Spleen (tissue), 11 donors: ENCODE measurements at regions not wholly inside any gene's neighbourhood (a gene's known extent, or its start where the extent isn't known, plus 50 kb on each side); places are given as distances from the start of the nearest gene placed in this dataset.

ENCODE experiments used
- DNase-seq: peaks from one replicate; pipeline ENCODE4 v3.0.0-alpha.2; 2020
- H3K27ac ChIP-seq, 8 donors: fragments of 200-600 bp; sonication (generic) in 7 of 8; 1 replicate in 4 of 8; 2 replicates in 4 of 8; pipeline versions ENCODE4 v1.5.0 to v1.8.0; 2016 to 2021; ENCODE audit warnings: inconsistent platforms in 4 of 8, mild to moderate bottlenecking in 4 of 8, moderate library complexity in 1 of 8
- H3K27me3 ChIP-seq, 7 donors: fragments of 200-600 bp; sonication (generic) in 6 of 7; replicated peaks in 1 of 7; 1 replicate in 4 of 7; 2 replicates in 3 of 7; pipeline versions ENCODE4 v1.5.0 to v1.8.0; 2016 to 2021; ENCODE audit warnings: inconsistent platforms in 3 of 7, mild to moderate bottlenecking in 1 of 7
- H3K36me3 ChIP-seq, 6 donors: fragments of 200-600 bp; sonication (generic) in 5 of 6; 1 replicate in 4 of 6; 2 replicates in 2 of 6; pipeline versions ENCODE4 v1.5.0 to v1.8.0; 2016 to 2021; ENCODE audit warnings: inconsistent platforms in 2 of 6
- H3K4me1 ChIP-seq, 6 donors: fragments of 200-600 bp; sonication (generic) in 5 of 6; 1 replicate in 3 of 6; 2 replicates in 3 of 6; pipeline versions ENCODE4 v1.5.0 to v1.8.0; 2016 to 2021; ENCODE audit warnings: inconsistent platforms in 3 of 6
- H3K4me3 ChIP-seq, 8 donors: fragments of 200-600 bp; sonication (generic) in 7 of 8; 1 replicate in 4 of 8; 2 replicates in 4 of 8; pipeline versions ENCODE4 v1.5.0 to v1.8.0; 2016 to 2021; ENCODE audit warnings: inconsistent platforms in 4 of 8, mild to moderate bottlenecking in 4 of 8, moderate library complexity in 2 of 8
- H3K9me3 ChIP-seq, 8 donors: fragments of 200-600 bp; sonication (generic) in 7 of 8; 1 replicate in 4 of 8; 2 replicates in 4 of 8; pipeline versions ENCODE4 v1.5.0 to v1.8.0; 2016 to 2021; ENCODE audit warnings: inconsistent platforms in 4 of 8
- POLR2A ChIP-seq, 3 donors: fragments of 450-650 bp; IDR thresholded peaks; one replicate each; pipeline ENCODE4 v1.5.1; 2017; ENCODE audit warnings: antibody characterized with exemption in 3 of 3, mild to moderate bottlenecking in 1 of 3
- POLR2AphosphoS5 ChIP-seq, 3 donors: sonication (generic); formaldehyde crosslinking; IDR thresholded peaks; one replicate each; pipeline ENCODE4 v1.5.1; 2017; ENCODE audit warnings: antibody characterized with exemption in 3 of 3
- WGBS, 5 donors: extraction: QIAGEN DNeasy Blood & Tissue Kit in 3 of 5; methylation state at CpG; one replicate each; pipeline versions ENCODE4 v1.1.5 to v1.1.7; 2013 to 2018; 5-methylcytosine and 5-hydroxymethylcytosine counted together
- intact Hi-C: fragments of 100-400 bp; cut with DNase I; formaldehyde crosslinking; loops from one replicate; pipeline ENCODE4 v1.15.0; 2023; ENCODE audit warnings: low total_unique reads
- TF ChIP-seq, protein P1 (sequence below), 11 experiments: fragments of 200-600 bp in 7 of 11; fragments of 450-650 bp in 4 of 11; sonication (generic) in 4 of 11; IDR thresholded peaks in 8 of 11; conservative IDR thresholded peaks in 3 of 11; 1 replicate in 7 of 11; 2 replicates in 4 of 11; pipeline versions ENCODE4 v1.4.0 to v1.8.0; 2016 to 2021; ENCODE audit warnings: antibody characterized with exemption in 11 of 11, inconsistent platforms in 4 of 11, mild to moderate bottlenecking in 1 of 11
- donor health status: healthy with polysubstance abuse.
- donor health status: DM: no; HTN: no; CAD: no; lungs with moderate emphysema.
- donor health status: DM: no; HTN: no; CAD: no.
- donor health status: Bipolar disorder and iron deficiency.
- donor health status: healthy.
- donor health status: DM: no; HTN: no; CAD: no.
- donor health status: DM: yes; HTN: yes; CAD: no.

DNA sequence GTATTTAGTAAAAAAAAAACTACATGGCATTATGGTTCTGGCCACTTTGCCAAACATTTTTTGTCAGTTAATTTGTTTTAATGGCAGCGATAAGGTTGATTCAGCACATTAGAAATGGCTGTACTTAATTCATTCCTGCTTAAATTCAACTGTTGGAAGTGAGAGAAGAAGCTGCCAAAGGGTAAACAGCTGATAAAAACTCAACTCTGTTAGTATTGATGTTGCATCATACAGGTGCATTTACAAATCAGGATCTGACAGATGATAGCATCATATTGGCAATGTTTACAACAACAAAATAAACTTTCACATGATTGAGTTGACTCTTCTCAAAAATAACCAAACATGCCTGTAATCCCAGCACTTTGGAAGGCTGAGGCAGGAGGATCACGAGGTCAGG lies 444.3 kb downstream of the IPMK start:
- H3K27me3 ChIP-seq, result no peaks in the 10 kb centered on the region
- WGBS, 5 donors, result 66 to 86% (median 77%) methylated on average over 2 of the region's 2 CpGs
- DNase-seq, result no peak
- no peak overlapping the region for H3K4me3 ChIP-seq
- H3K4me1 ChIP-seq, result no peaks in the 10 kb centered on the region
- H3K9me3 ChIP-seq, result no peaks in the 10 kb centered on the region
- intact Hi-C loops, result no loop called here
- no peaks in the 10 kb centered on the region for H3K36me3 ChIP-seq
- TF ChIP-seq POLR2A (IDR thresholded peaks at IDR 0.05), result no peak
- no peak overlapping the region for H3K27ac ChIP-seq

DNA sequence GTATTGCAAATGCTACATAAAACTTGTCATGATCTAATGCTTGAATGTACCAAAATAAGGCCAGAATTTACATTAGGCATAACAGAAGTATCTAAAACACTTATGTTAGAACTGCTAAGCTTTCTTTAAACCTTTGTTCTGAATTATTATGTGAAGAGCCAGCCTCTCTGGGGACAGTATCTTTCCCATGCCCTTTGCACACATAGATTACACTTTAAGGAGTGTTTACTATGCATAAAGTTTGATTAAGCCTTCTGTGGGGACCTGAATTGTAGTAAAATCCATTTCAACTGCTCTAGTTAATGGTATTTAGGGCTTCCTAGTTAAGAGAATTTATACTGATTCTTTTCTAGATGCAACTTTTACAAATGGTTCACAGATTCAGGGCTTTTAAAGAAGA lies 444.7 kb downstream of the IPMK start:
- intact Hi-C loops, result no loop called here
- no peak for TF ChIP-seq POLR2AphosphoS5 (IDR thresholded peaks at IDR 0.05)
- TF ChIP-seq, protein P1, sequence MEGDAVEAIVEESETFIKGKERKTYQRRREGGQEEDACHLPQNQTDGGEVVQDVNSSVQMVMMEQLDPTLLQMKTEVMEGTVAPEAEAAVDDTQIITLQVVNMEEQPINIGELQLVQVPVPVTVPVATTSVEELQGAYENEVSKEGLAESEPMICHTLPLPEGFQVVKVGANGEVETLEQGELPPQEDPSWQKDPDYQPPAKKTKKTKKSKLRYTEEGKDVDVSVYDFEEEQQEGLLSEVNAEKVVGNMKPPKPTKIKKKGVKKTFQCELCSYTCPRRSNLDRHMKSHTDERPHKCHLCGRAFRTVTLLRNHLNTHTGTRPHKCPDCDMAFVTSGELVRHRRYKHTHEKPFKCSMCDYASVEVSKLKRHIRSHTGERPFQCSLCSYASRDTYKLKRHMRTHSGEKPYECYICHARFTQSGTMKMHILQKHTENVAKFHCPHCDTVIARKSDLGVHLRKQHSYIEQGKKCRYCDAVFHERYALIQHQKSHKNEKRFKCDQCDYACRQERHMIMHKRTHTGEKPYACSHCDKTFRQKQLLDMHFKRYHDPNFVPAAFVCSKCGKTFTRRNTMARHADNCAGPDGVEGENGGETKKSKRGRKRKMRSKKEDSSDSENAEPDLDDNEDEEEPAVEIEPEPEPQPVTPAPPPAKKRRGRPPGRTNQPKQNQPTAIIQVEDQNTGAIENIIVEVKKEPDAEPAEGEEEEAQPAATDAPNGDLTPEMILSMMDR (IDR thresholded peaks at IDR 0.05 in 8 of 11, conservative IDR thresholded peaks at IDR 0.05 in 3 of 11), result no peak
- TF ChIP-seq POLR2A (IDR thresholded peaks at IDR 0.05), result no peak
- no peak overlapping the region for H3K27ac ChIP-seq
- H3K27me3 ChIP-seq, result no peaks in the 10 kb centered on the region
- H3K4me3 ChIP-seq, result no peak overlapping the region
- DNase-seq, result no peak
- no peaks in the 10 kb centered on the region for H3K4me1 ChIP-seq
- no peaks in the 10 kb centered on the region for H3K36me3 ChIP-seq
- H3K9me3 ChIP-seq, result no peaks in the 10 kb centered on the region

DNA sequence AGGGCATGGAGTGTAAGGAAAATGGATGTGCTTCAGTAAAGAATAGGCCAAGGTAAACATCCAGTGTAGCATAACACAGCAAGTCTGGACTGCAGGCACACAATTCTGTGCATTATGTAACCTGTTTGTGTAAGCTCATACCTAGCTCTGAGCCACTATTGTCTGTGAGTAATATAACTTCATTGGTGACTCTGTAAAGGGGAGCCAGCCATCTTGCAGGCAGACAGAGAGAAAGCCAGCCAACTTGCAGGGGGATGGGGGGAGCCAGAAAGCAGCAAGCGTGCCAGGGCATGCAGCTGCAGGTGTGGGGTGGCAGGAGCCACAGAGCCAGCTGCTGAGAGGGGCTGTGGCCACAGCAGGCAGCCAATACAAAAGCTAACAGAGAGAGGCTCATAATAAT lies 449.2 kb downstream of the IPMK start:
- 58 to 87% (median 69%) methylated on average over 1 of the region's 1 CpG for WGBS, 5 donors
- Histone ChIP-seq H3K4me3 (no peak overlapping the region), H3K4me1 (no peaks in the 10 kb centered on the region), H3K36me3 (no peaks in the 10 kb centered on the region), H3K27me3 (no peaks in the 10 kb centered on the region), H3K9me3 (no peaks in the 10 kb centered on the region), H3K27ac (no peak overlapping the region)
- intact Hi-C loops, result no loop called here
- no peak for DNase-seq
- TF ChIP-seq POLR2A (IDR thresholded peaks at IDR 0.05) (no peak), POLR2AphosphoS5 (IDR thresholded peaks at IDR 0.05) (no peak)
- TF ChIP-seq, protein P1 (IDR thresholded peaks at IDR 0.05 in 8 of 11, conservative IDR thresholded peaks at IDR 0.05 in 3 of 11), result no peak

DNA sequence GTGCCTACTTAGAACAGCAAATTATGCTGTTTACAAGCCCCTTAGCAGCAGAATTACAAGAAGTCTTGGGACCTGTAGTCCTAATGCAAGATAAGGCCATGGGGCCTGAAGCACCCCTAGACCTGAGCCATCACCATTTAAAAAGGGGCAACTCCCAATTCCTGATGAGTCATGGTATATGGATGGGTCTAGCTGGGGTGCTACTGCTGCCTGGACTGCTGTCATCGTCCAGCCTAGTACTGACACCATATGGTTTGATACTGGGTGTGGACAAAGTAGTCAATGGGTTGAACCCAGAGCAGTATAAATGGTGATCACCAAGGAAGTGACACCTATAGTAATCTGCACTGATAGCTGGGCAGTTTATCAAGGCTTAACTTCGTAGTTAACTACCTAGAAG lies 450.0 kb downstream of the IPMK start:
- WGBS, 5 donors, result 46 to 58% (median 53%) methylated on average over 2 of the region's 2 CpGs
- Histone ChIP-seq H3K4me3 (no peak overlapping the region), H3K27ac (no peak overlapping the region), H3K4me1 (no peaks in the 10 kb centered on the region), H3K36me3 (no peaks in the 10 kb centered on the region), H3K27me3 (no peaks in the 10 kb centered on the region), H3K9me3 (no peaks in the 10 kb centered on the region)
- TF ChIP-seq, protein P1 (IDR thresholded peaks at IDR 0.05 in 8 of 11, conservative IDR thresholded peaks at IDR 0.05 in 3 of 11), result no peak
- no peak for TF ChIP-seq POLR2AphosphoS5 (IDR thresholded peaks at IDR 0.05)
- no peak for DNase-seq
- intact Hi-C loops, result no loop called here

DNA sequence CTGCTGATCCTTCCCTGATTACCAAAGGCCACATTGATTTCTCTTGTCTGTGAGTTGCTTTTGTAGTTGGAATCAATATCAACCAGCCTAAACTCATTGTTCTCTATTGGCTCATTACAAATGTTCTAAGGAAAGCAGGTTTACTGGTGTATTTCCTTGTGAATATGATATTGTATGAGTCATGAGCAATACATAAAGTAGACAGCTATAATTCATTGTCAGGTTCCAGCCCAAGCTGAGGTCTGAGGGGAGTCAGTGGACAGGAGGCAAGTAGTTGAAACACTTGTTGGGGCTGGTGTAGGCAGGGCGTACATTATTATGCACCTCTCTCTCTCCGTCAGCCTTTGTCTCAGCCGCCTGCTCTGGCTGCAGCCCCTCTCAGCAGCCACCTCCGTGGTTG lies 451.7 kb downstream of the IPMK start:
- 45 to 77% (median 64%) methylated on average over 4 of the region's 4 CpGs for WGBS, 5 donors

More for the DNA sequence above, 451.7 kb downstream of the IPMK start:
- H3K36me3 ChIP-seq, result no peaks in the 10 kb centered on the region
- H3K4me1 ChIP-seq, result no peaks in the 10 kb centered on the region
- H3K27me3 ChIP-seq, result no peaks in the 10 kb centered on the region
- no peak for TF ChIP-seq POLR2AphosphoS5 (IDR thresholded peaks at IDR 0.05)
- TF ChIP-seq POLR2A (IDR thresholded peaks at IDR 0.05), result no peak
- TF ChIP-seq, protein P1 (IDR thresholded peaks at IDR 0.05 in 8 of 11, conservative IDR thresholded peaks at IDR 0.05 in 3 of 11), result no peak
- intact Hi-C loops, result no loop called here
- no peak overlapping the region for H3K4me3 ChIP-seq
- no peak for DNase-seq
- no peaks in the 10 kb centered on the region for H3K9me3 ChIP-seq
- no peak overlapping the region for H3K27ac ChIP-seq
